ENCODE measurements at regions not wholly inside any gene's neighbourhood (a gene's known extent, or its start where the extent isn't known, plus 50 kb on each side); places are given as distances from the start of the nearest gene placed in this dataset.

DNA sequence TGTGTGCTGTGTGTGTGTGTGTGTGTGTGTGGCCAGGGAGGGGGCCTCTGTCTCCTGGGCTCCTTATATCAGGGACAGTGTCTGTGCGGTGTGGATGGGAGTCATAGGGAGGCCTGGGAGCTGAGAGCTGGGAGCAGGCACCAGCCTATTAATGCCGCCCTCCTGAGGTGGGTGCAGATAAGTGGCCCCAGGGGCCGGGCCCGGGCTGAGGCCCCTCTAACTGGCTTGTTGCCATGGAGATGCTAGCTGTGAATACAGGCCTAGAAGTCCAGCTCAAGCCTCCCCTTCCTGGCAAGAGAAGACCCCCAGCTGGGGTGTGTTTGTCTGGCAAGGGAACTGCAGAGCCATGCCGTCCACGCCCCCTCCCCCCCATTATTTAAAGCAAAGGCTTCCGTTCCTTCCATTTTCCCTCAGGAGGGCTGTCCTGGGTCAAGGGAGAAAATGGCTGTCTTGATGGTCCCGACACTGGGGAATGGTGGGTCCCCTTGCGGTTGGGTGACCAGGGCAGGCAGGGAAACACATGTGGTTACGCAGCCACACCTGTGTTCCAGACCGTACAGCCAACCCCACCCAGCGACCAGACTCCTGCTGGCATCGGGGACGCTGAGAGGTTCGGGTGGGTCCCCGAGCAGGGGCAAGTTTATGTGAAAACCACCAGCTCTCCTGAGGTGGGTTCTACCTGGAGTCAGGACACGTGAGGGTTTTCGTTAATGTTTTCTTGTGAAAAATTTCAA lies 141.1 kb downstream of the MRM1 start:
- no peak overlapping the region for H3K27ac ChIP-seq (ENCODE audit: low read length)
- no peak overlapping the region for H3K9ac ChIP-seq (ENCODE audit: low read depth, low read length)
- DNase-seq: no peak
- H3K27me3 ChIP-seq (ENCODE audit: insufficient read depth, low read length, poor library complexity): peaks cover 2% of the 10 kb centered on the region
- TF ChIP-seq EZH2 (IDR thresholded peaks at IDR 0.05; ENCODE audit: borderline replicate concordance, low read depth, low read length, severe bottlenecking) (no peak), CTCF (IDR thresholded peaks at IDR 0.05; ENCODE audit: borderline replicate concordance, extremely low read depth, low read length, poor library complexity, severe bottlenecking) (no peak)
- ATAC-seq (ENCODE audit: insufficient read depth, low read depth): no peak
- no peaks in the 10 kb centered on the region for H3K36me3 ChIP-seq (ENCODE audit: insufficient read depth, low read length)
- no peaks in the 10 kb centered on the region for H3K79me2 ChIP-seq (ENCODE audit: insufficient read depth, low read length)
- no peak overlapping the region for H2AFZ ChIP-seq (ENCODE audit: low read depth, low read length)
- H3K9me3 ChIP-seq (ENCODE audit: insufficient read depth, low read length, severe bottlenecking): no peaks in the 10 kb centered on the region
- no peak overlapping the region for H3K4me2 ChIP-seq (ENCODE audit: insufficient read depth, low read length)
- no peak overlapping the region for H3K4me3 ChIP-seq (ENCODE audit: low read depth in 1 of 2, low read length in 2 of 2)
- H3K4me1 ChIP-seq (ENCODE audit: insufficient read depth, low read length): no peaks in the 10 kb centered on the region
- H4K20me1 ChIP-seq (ENCODE audit: insufficient read depth, low read length): no peaks in the 10 kb centered on the region

- Histone ChIP-seq H3K9me3 (ENCODE audit: insufficient read depth, low read length, severe bottlenecking) (no peaks in the 10 kb centered on the region), H3K36me3 (ENCODE audit: insufficient read depth, low read length) (no peaks in the 10 kb centered on the region), H3K4me3 (ENCODE audit: low read depth in 1 of 2, low read length in 2 of 2) (no peak overlapping the region), H3K27ac (ENCODE audit: low read length) (no peak overlapping the region), H3K4me2 (ENCODE audit: insufficient read depth, low read length) (no peak overlapping the region), H2AFZ (ENCODE audit: low read depth, low read length) (no peak overlapping the region), H3K9ac (ENCODE audit: low read depth, low read length) (no peak overlapping the region), H3K79me2 (ENCODE audit: insufficient read depth, low read length) (no peaks in the 10 kb centered on the region), H3K27me3 (ENCODE audit: insufficient read depth, low read length, poor library complexity) (no peaks in the 10 kb centered on the region), H3K4me1 (ENCODE audit: insufficient read depth, low read length) (no peaks in the 10 kb centered on the region), H4K20me1 (ENCODE audit: insufficient read depth, low read length) (no peaks in the 10 kb centered on the region)
- ATAC-seq (ENCODE audit: insufficient read depth, low read depth) (no peak), DNase-seq (no peak)
- TF ChIP-seq CTCF (IDR thresholded peaks at IDR 0.05; ENCODE audit: borderline replicate concordance, extremely low read depth, low read length, poor library complexity, severe bottlenecking) (no peak), EZH2 (IDR thresholded peaks at IDR 0.05; ENCODE audit: borderline replicate concordance, low read depth, low read length, severe bottlenecking) (no peak)
Measured at GRCh38 chr17:36743130-36743529, 141.7 kb downstream of the MRM1 start.

GRCh38 chr17:36746381-36747053 lies 145.1 kb downstream of the MRM1 start:
- Histone ChIP-seq H2AFZ (ENCODE audit: low read depth, low read length) (no peak overlapping the region), H3K79me2 (ENCODE audit: insufficient read depth, low read length) (no peaks in the 10 kb centered on the region), H3K4me2 (ENCODE audit: insufficient read depth, low read length) (no peak overlapping the region), H3K9me3 (ENCODE audit: insufficient read depth, low read length, severe bottlenecking) (no peaks in the 10 kb centered on the region), H3K27me3 (ENCODE audit: insufficient read depth, low read length, poor library complexity) (no peaks in the 10 kb centered on the region), H4K20me1 (ENCODE audit: insufficient read depth, low read length) (no peaks in the 10 kb centered on the region), H3K27ac (ENCODE audit: low read length) (no peak overlapping the region), H3K36me3 (ENCODE audit: insufficient read depth, low read length) (no peaks in the 10 kb centered on the region), H3K4me1 (ENCODE audit: insufficient read depth, low read length) (no peaks in the 10 kb centered on the region), H3K9ac (ENCODE audit: low read depth, low read length) (no peak overlapping the region), H3K4me3 (ENCODE audit: low read depth in 1 of 2, low read length in 2 of 2) (no peak overlapping the region)
- TF ChIP-seq EZH2 (IDR thresholded peaks at IDR 0.05; ENCODE audit: borderline replicate concordance, low read depth, low read length, severe bottlenecking) (no peak), CTCF (IDR thresholded peaks at IDR 0.05; ENCODE audit: borderline replicate concordance, extremely low read depth, low read length, poor library complexity, severe bottlenecking) (no peak)
- ATAC-seq (ENCODE audit: insufficient read depth, low read depth): no peak
- no peak for DNase-seq

Data from DND-41 (cell line).